Stomach (tissue), 4 donors: ENCODE measurements at regions not wholly inside any gene's neighbourhood (a gene's known extent, or its start where the extent isn't known, plus 50 kb on each side); places are given as distances from the start of the nearest gene placed in this dataset.

Experiments used
- CTCF ChIP-seq, 7 experiments: fragments of 450-650 bp in 4 of 7; fragments of 200-600 bp in 3 of 7; sonication (generic) in 3 of 7; IDR thresholded peaks; one replicate each; pipeline ENCODE4 v1.5.1; 2016 to 2019; ENCODE audit warnings: antibody characterized with exemption in 7 of 7, control low read depth in 2 of 7, mild to moderate bottlenecking in 1 of 7
- EP300 ChIP-seq: sonication (generic); formaldehyde crosslinking; IDR thresholded peaks from one replicate; pipeline ENCODE4 v1.6.1; 2017; ENCODE audit warnings: antibody characterized with exemption
- POLR2A ChIP-seq, 4 donors: fragments of 450-650 bp; IDR thresholded peaks; one replicate each; pipeline ENCODE4 v1.6.1; 2016; ENCODE audit warnings: antibody characterized with exemption in 4 of 4, control low read depth in 2 of 4, mild to moderate bottlenecking in 1 of 4, moderate library complexity in 1 of 4
- POLR2AphosphoS5 ChIP-seq, 3 donors: sonication (generic); formaldehyde crosslinking; IDR thresholded peaks; one replicate each; pipeline ENCODE4 v1.6.1; 2016; ENCODE audit warnings: antibody characterized with exemption in 3 of 3

- TF ChIP-seq POLR2A (IDR thresholded peaks at IDR 0.05): no peak
- TF ChIP-seq CTCF (IDR thresholded peaks at IDR 0.05): no peak
- no peak for TF ChIP-seq POLR2AphosphoS5 (IDR thresholded peaks at IDR 0.05)
- no peak for TF ChIP-seq EP300
These were observed 195.3 kb upstream of the RFX3 start for GRCh38 chr9:3721096-3721495.
